Gastroesophageal sphincter (tissue), 4 donors: ENCODE measurements at regions not wholly inside any gene's neighbourhood (a gene's known extent, or its start where the extent isn't known, plus 50 kb on each side); places are given as distances from the start of the nearest gene placed in this dataset.

ENCODE experiments used
- ATAC-seq: fragments of 150-250 bp; one replicate; pipeline ENCODE4 v1.9.1; 2016; ENCODE audit warnings: mild to moderate bottlenecking, moderate library complexity
- H3K27ac ChIP-seq, 4 donors: fragments of 200-600 bp; sonication (generic) in 3 of 4; 1 replicate in 3 of 4; 2 replicates in 1 of 4; pipeline ENCODE4 v1.5.1; 2016 to 2019
- H3K27me3 ChIP-seq: fragments of 200-600 bp; sonication (generic); one replicate; pipeline ENCODE4 v1.5.1; 2019
- H3K36me3 ChIP-seq, 2 donors: fragments of 200-600 bp; sonication (generic); one replicate each; pipeline ENCODE4 v1.5.1; 2019; ENCODE audit warnings: control low read depth in 1 of 2
- H3K4me1 ChIP-seq, 3 donors: fragments of 200-600 bp; sonication (generic); 1 replicate in 2 of 3; 2 replicates in 1 of 3; pipeline ENCODE4 v1.5.1; 2016 to 2019; ENCODE audit warnings: control low read depth in 2 of 3
- H3K4me3 ChIP-seq, 2 donors: fragments of 200-600 bp; sonication (generic); one replicate each; pipeline ENCODE4 v1.5.1; 2019; ENCODE audit warnings: mild to moderate bottlenecking in 1 of 2, moderate library complexity in 1 of 2
- H3K9me3 ChIP-seq, 3 donors: fragments of 200-600 bp; sonication (generic); one replicate each; pipeline ENCODE4 v1.5.1; 2017 to 2019; ENCODE audit warnings: control low read depth in 2 of 3
- CTCF ChIP-seq, 4 experiments: fragments of 200-600 bp in 2 of 4; fragments of 450-650 bp in 2 of 4; sonication (generic) in 1 of 4; IDR thresholded peaks; one replicate each; pipeline ENCODE4 v1.5.1; 2017 to 2019; ENCODE audit warnings: antibody characterized with exemption in 4 of 4, mild to moderate bottlenecking in 2 of 4, moderate library complexity in 2 of 4
- EP300 ChIP-seq: sonication (generic); formaldehyde crosslinking; IDR thresholded peaks from one replicate; pipeline ENCODE4 v1.6.1; 2017; ENCODE audit warnings: antibody characterized with exemption, mild to moderate bottlenecking
- POLR2A ChIP-seq, 2 donors: fragments of 450-650 bp; IDR thresholded peaks; one replicate each; pipeline ENCODE4 v1.6.1; 2017; ENCODE audit warnings: antibody characterized with exemption in 2 of 2, mild to moderate bottlenecking in 2 of 2, moderate library complexity in 1 of 2
- POLR2AphosphoS5 ChIP-seq: sonication (generic); formaldehyde crosslinking; IDR thresholded peaks from one replicate; pipeline ENCODE4 v1.6.1; 2017; ENCODE audit warnings: antibody characterized with exemption
- WGBS, 2 donors: methylation state at CpG; one replicate each; pipeline ENCODE4 v1.1.5; 2018; ENCODE audit warnings: low coverage in 1 of 2; 5-methylcytosine and 5-hydroxymethylcytosine counted together

DNA sequence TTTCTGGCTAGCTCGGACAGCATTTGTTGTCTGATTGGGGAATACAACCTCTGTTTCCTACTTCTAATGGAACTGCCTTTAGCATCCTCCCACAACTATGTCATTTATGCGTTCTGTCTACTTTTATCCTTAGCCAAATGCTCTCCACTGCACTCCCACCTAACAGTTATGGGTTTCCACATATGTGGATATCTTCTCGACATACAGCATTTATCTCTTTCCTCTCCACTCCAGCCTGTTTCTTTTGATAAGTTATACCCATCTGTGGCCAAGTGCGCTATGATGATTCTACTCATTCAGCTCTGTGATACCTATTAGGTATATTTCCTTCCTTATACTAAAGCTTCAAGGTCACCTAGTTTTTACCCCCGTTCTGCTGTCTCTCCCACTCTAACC, 122.2 kb upstream of the NAP1L1 start:
- TF ChIP-seq POLR2AphosphoS5 (no peak), EP300 (no peak), CTCF (IDR thresholded peaks at IDR 0.05) (no peak), POLR2A (IDR thresholded peaks at IDR 0.05) (no peak)
- H3K36me3 ChIP-seq, result no peaks in the 10 kb centered on the region
- H3K4me3 ChIP-seq, result no peak overlapping the region
- WGBS, 2 donors, result 82 to 84% methylated on average over 5 of the region's 5 CpGs
- no peaks in the 10 kb centered on the region for H3K4me1 ChIP-seq
- H3K27ac ChIP-seq, result no peak overlapping the region
- peaks cover 0 to 24% (median 0%) of the 10 kb centered on the region in 3 donors for H3K9me3 ChIP-seq
- ATAC-seq, result no peak
- H3K27me3 ChIP-seq, result no peaks in the 10 kb centered on the region

GRCh38 chr12:76206039-76206676, 121.7 kb upstream of the NAP1L1 start:
- no peaks in the 10 kb centered on the region for H3K27me3 ChIP-seq
- H3K36me3 ChIP-seq, result no peaks in the 10 kb centered on the region
- H3K4me3 ChIP-seq, result no peak overlapping the region
- H3K4me1 ChIP-seq, result no peaks in the 10 kb centered on the region
- peaks cover 0 to 29% (median 0%) of the 10 kb centered on the region in 3 donors for H3K9me3 ChIP-seq
- no peak for ATAC-seq
- 13% methylated on average over 1 of the region's 1 CpG for WGBS, 2 donors
- no peak overlapping the region for H3K27ac ChIP-seq
- no peak for TF ChIP-seq POLR2A (IDR thresholded peaks at IDR 0.05)
- TF ChIP-seq POLR2AphosphoS5, result no peak
- TF ChIP-seq CTCF (IDR thresholded peaks at IDR 0.05), result no peak
- no peak for TF ChIP-seq EP300

DNA sequence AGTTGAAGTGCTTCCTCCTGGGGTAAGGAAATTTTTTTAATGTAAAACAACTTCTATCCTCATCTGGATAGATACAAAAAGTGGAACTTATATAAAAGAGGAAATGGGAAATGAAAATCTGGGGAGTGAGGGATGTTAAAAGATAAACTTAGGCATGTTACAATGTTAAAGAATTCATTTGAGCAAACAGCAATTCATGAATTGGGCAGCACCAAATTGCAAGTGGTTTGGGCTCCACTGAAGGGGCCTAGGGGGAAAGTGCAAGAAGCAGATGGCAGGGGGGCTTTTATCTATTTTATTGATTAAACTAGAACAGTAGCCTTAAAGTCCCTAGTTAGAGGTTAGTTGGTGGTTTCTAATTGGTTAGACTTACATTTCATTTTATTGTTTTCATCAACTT, 118.1 kb upstream of the NAP1L1 start:
- no peaks in the 10 kb centered on the region for H3K4me1 ChIP-seq
- H3K36me3 ChIP-seq, result no peaks in the 10 kb centered on the region
- no peak overlapping the region for H3K27ac ChIP-seq
- no peak for TF ChIP-seq CTCF (IDR thresholded peaks at IDR 0.05)
- TF ChIP-seq POLR2A (IDR thresholded peaks at IDR 0.05), result no peak
- TF ChIP-seq EP300, result no peak
- TF ChIP-seq POLR2AphosphoS5, result no peak
- H3K4me3 ChIP-seq, result no peak overlapping the region
- ATAC-seq, result no peak
- no peaks in the 10 kb centered on the region for H3K27me3 ChIP-seq
- peaks cover 0 to 59% (median 0%) of the 10 kb centered on the region in 3 donors for H3K9me3 ChIP-seq

- Histone ChIP-seq H3K27me3 (no peaks in the 10 kb centered on the region), H3K9me3 (peaks cover 0 to 60% (median 0%) of the 10 kb centered on the region in 3 donors), H3K36me3 (no peaks in the 10 kb centered on the region), H3K27ac (no peak overlapping the region), H3K4me1 (no peaks in the 10 kb centered on the region), H3K4me3 (no peak overlapping the region)
- no peak for ATAC-seq
- no peak for TF ChIP-seq POLR2A (IDR thresholded peaks at IDR 0.05)
- no peak for TF ChIP-seq EP300
Observed at GRCh38 chr12:76201758-76202157, 117.3 kb upstream of the NAP1L1 start.

- no peak for ATAC-seq
- no peak overlapping the region for H3K27ac ChIP-seq
- H3K4me1 ChIP-seq, result no peaks in the 10 kb centered on the region
- H3K36me3 ChIP-seq, result no peaks in the 10 kb centered on the region
- TF ChIP-seq POLR2AphosphoS5 (no peak), EP300 (no peak), CTCF (IDR thresholded peaks at IDR 0.05) (no peak)
- H3K4me3 ChIP-seq, result no peak overlapping the region
- H3K9me3 ChIP-seq, result peaks cover 0 to 60% (median 0%) of the 10 kb centered on the region in 3 donors
- WGBS, 2 donors, result 60% methylated on average over 2 of the region's 2 CpGs
- H3K27me3 ChIP-seq, result no peaks in the 10 kb centered on the region
Observed at GRCh38 chr12:76201316-76201715, 116.8 kb upstream of the NAP1L1 start.
